IMR-90 (cell line): ENCODE measurements at regions not wholly inside any gene's neighbourhood (a gene's known extent, or its start where the extent isn't known, plus 50 kb on each side); places are given as distances from the start of the nearest gene placed in this dataset.

Experiments used
- ATAC-seq: fragments of 200-7000 bp; cut with Tn5 transposase; 2 replicates; pipeline ENCODE4 v1.9.1; 2020; ENCODE audit warnings: low read depth, mild to moderate bottlenecking, moderate library complexity
- BruUV-seq: library from RNA; stranded (reverse); fragments of 400-500 nt; replicated peaks from 2 replicates; lab custom pipeline; 2021; lab: Mats Ljungman, UMichigan
- CTCF ChIA-PET: fragments of 300-600 bp; formaldehyde crosslinking; extraction: SDS; loops from one replicate; lab custom pipeline; 2021; ENCODE audit warnings: antibody characterized with exemption; lab: Yijun Ruan, JAX
- POLR2A ChIA-PET: fragments of 300-600 bp; sonication (Branson Sonifier 250); formaldehyde crosslinking; loops from one replicate; lab custom pipeline; 2022; ENCODE audit warnings: antibody characterized with exemption; ENCODE audit not compliant: unreplicated experiment; lab: Charles Lee
- DNase-seq: peaks from one replicate; pipeline ENCODE4 v3.0.0; 2013
- H2AFZ ChIP-seq: replicated peaks from 2 replicates; pipeline ENCODE3; 2013; ENCODE audit warnings: low read length, mild to moderate bottlenecking; ENCODE audit not compliant: poor library complexity
- H2AK5ac ChIP-seq: 2 replicates; pipeline ENCODE4 v1.6.1; 2013; ENCODE audit warnings: low read depth, low read length, inconsistent platforms
- H2AK9ac ChIP-seq: replicated peaks from 2 replicates; pipeline ENCODE3; 2013; ENCODE audit warnings: mild to moderate bottlenecking, low read depth, low read length, moderate library complexity; ENCODE audit not compliant: poor library complexity
- H2BK120ac ChIP-seq: 2 replicates; pipeline ENCODE4 v1.6.1; 2013; ENCODE audit warnings: low read depth, low read length, inconsistent platforms
- H2BK15ac ChIP-seq: 3 replicates; pipeline ENCODE4 v1.6.1; 2013; ENCODE audit warnings: low read depth, low read length, inconsistent platforms
- H2BK20ac ChIP-seq: 2 replicates; pipeline ENCODE4 v1.6.1; 2013; ENCODE audit warnings: low read depth, mild to moderate bottlenecking, inconsistent platforms, low read length, moderate library complexity
- H2BK5ac ChIP-seq: 2 replicates; pipeline ENCODE4 v1.6.1; 2013; ENCODE audit warnings: mild to moderate bottlenecking, low read depth, low read length, inconsistent platforms; ENCODE audit not compliant: poor library complexity, severe bottlenecking
- H3K14ac ChIP-seq: replicated peaks from 2 replicates; pipeline ENCODE4 v1.6.1; 2013; ENCODE audit warnings: low read depth, low read length, inconsistent platforms
- H3K18ac ChIP-seq: 2 replicates; pipeline ENCODE4 v1.6.1; 2013; ENCODE audit warnings: low read depth, low read length, control low read depth
- H3K23ac ChIP-seq: 2 replicates; pipeline ENCODE4 v1.6.1; 2013; ENCODE audit warnings: low read depth, low read length, inconsistent platforms
- H3K27ac ChIP-seq: 2 replicates; pipeline ENCODE4 v1.5.1; 2013; ENCODE audit warnings: mild to moderate bottlenecking, control low read depth, low read length; ENCODE audit not compliant: insufficient read depth
- H3K27me3 ChIP-seq: 2 replicates; pipeline ENCODE4 v1.6.1; 2013; ENCODE audit warnings: low read length; ENCODE audit not compliant: control insufficient read depth, insufficient read depth
- H3K36me3 ChIP-seq: 2 replicates; pipeline ENCODE4 v1.6.1; 2013; ENCODE audit warnings: low read length, mixed read lengths; ENCODE audit not compliant: control insufficient read depth, insufficient read depth
- H3K4ac ChIP-seq: 2 replicates; pipeline ENCODE4 v1.6.1; 2013; ENCODE audit warnings: low read depth, low read length, inconsistent platforms
- H3K4me1 ChIP-seq: 2 replicates; pipeline ENCODE4 v1.6.1; 2013; ENCODE audit warnings: low read length, mixed read lengths; ENCODE audit not compliant: control insufficient read depth, insufficient read depth
- H3K4me2 ChIP-seq: 2 replicates; pipeline ENCODE4 v1.6.1; 2013; ENCODE audit warnings: low read depth, mild to moderate bottlenecking, control low read depth, low read length, moderate library complexity
- H3K4me3 ChIP-seq: 2 replicates; pipeline ENCODE4 v1.5.1; 2013; ENCODE audit warnings: low read depth, mild to moderate bottlenecking, control low read depth, low read length, moderate library complexity; ENCODE audit not compliant: insufficient read depth
- H3K56ac ChIP-seq: 2 replicates; pipeline ENCODE4 v1.6.1; 2013; ENCODE audit warnings: low read length, inconsistent platforms; ENCODE audit not compliant: insufficient read depth; ENCODE audit errors: extremely low read depth
- H3K79me1 ChIP-seq, 2 experiments: 2 replicates each; pipeline ENCODE4 v1.6.1; 2013; ENCODE audit warnings: low read length in 2 of 2, inconsistent platforms in 1 of 2, low read depth in 1 of 2
- H3K9ac ChIP-seq: 2 replicates; pipeline ENCODE4 v1.6.1; 2013; ENCODE audit warnings: low read depth, low read length, control low read depth
- H3K9me1 ChIP-seq: 2 replicates; pipeline ENCODE4 v1.6.1; 2013; ENCODE audit warnings: low read length, inconsistent platforms; ENCODE audit not compliant: insufficient read depth
- H3K9me3 ChIP-seq: 2 replicates; pipeline ENCODE4 v1.6.1; 2013; ENCODE audit warnings: low read length; ENCODE audit not compliant: control insufficient read depth, insufficient read depth
- H4K20me1 ChIP-seq: 2 replicates; pipeline ENCODE4 v1.6.1; 2013; ENCODE audit warnings: low read length, inconsistent platforms; ENCODE audit not compliant: insufficient read depth
- H4K5ac ChIP-seq: 2 replicates; pipeline ENCODE4 v1.6.1; 2013; ENCODE audit warnings: mild to moderate bottlenecking, low read depth, low read length, control low read depth
- H4K8ac ChIP-seq, 2 experiments: 2 replicates each; pipeline ENCODE4 v1.6.1; 2013; ENCODE audit warnings: low read depth in 2 of 2, low read length in 2 of 2, control low read depth in 1 of 2, inconsistent platforms in 1 of 2
- H4K91ac ChIP-seq: 2 replicates; pipeline ENCODE4 v1.6.1; 2013; ENCODE audit warnings: low read depth, low read length, inconsistent platforms; ENCODE audit not compliant: insufficient read depth
- BHLHE40 ChIP-seq: fragments of 150-350 bp; IDR thresholded peaks from 2 replicates; pipeline ENCODE4 v1.6.1; 2016; ENCODE audit warnings: mild to moderate bottlenecking, low read depth, low read length
- CEBPB ChIP-seq: IDR thresholded peaks from 2 replicates; pipeline ENCODE4 v1.6.1; 2012; ENCODE audit warnings: low read depth, low read length, improper control_type of control experiment
- CHD1 ChIP-seq: IDR thresholded peaks from 2 replicates; pipeline ENCODE4 v1.6.1; 2012; ENCODE audit warnings: low read depth, low read length, improper control_type of control experiment
- ELK1 ChIP-seq: fragments of 150-350 bp; IDR thresholded peaks from 2 replicates; pipeline ENCODE4 v1.6.1; 2016; ENCODE audit warnings: low read depth, mild to moderate bottlenecking, low read length, moderate library complexity, borderline replicate concordance
- FOS ChIP-seq: fragments of 150-350 bp; IDR thresholded peaks from 2 replicates; pipeline ENCODE4 v1.6.1; 2016; ENCODE audit warnings: low read depth, low read length
- MAFK ChIP-seq: IDR thresholded peaks from 2 replicates; pipeline ENCODE4 v1.6.1; 2012; ENCODE audit warnings: low read depth, low read length, improper control_type of control experiment
- MAZ ChIP-seq: IDR thresholded peaks from 2 replicates; pipeline ENCODE4 v1.6.1; 2012; ENCODE audit warnings: low read depth, mild to moderate bottlenecking, low read length, improper control_type of control experiment, moderate library complexity, borderline replicate concordance
- MXI1 ChIP-seq: IDR thresholded peaks from 2 replicates; pipeline ENCODE4 v1.6.1; 2012; ENCODE audit warnings: low read depth, mild to moderate bottlenecking, low read length, moderate library complexity, borderline replicate concordance
- NFE2L2 ChIP-seq: fragments of 150-350 bp; IDR thresholded peaks from 2 replicates; pipeline ENCODE4 v1.6.1; 2016; ENCODE audit warnings: low read depth, mild to moderate bottlenecking, low read length
- POLR2A ChIP-seq: IDR thresholded peaks from 2 replicates; pipeline ENCODE4 v1.6.1; 2012; ENCODE audit warnings: mild to moderate bottlenecking, low read depth, low read length
- RAD21 ChIP-seq: IDR thresholded peaks from 2 replicates; pipeline ENCODE4 v1.6.1; 2012; ENCODE audit warnings: low read length, improper control_type of control experiment
- RCOR1 ChIP-seq: IDR thresholded peaks from 2 replicates; pipeline ENCODE4 v1.6.1; 2012; ENCODE audit warnings: mild to moderate bottlenecking, low read length, improper control_type of control experiment; ENCODE audit not compliant: insufficient replicate concordance
- RFX5 ChIP-seq: IDR thresholded peaks from 2 replicates; pipeline ENCODE4 v1.8.0; 2012; ENCODE audit warnings: low read depth, mild to moderate bottlenecking, low read length, moderate library complexity
- SMC3 ChIP-seq: fragments of 150-350 bp; IDR thresholded peaks from 2 replicates; pipeline ENCODE4 v1.6.1; 2016; ENCODE audit warnings: low read depth, mild to moderate bottlenecking, antibody characterized with exemption, low read length, moderate library complexity
- USF2 ChIP-seq: fragments of 150-350 bp; IDR thresholded peaks from 2 replicates; pipeline ENCODE4 v1.6.1; 2017; ENCODE audit warnings: mild to moderate bottlenecking, antibody characterized with exemption, low read length, low read depth
- WGBS, 2 experiments: methylation state at CpG; one replicate each; pipeline versions ENCODE4 v1.1.5 to v1.1.7; 2013; ENCODE audit warnings: missing lambda C conversion rate in 2 of 2; ENCODE audit not compliant: insufficient read length in 1 of 2; ENCODE audit errors: extremely low coverage in 2 of 2; 5-methylcytosine and 5-hydroxymethylcytosine counted together
- dilution Hi-C: fragments of 300-500 bp; cut with HindIII; formaldehyde crosslinking; loops from one replicate; pipeline ENCODE4 v1.14.3; 2018; ENCODE audit warnings: low sequenced_read_pairs; ENCODE audit not compliant: unreplicated experiment
- in situ Hi-C: fragments of 300-500 bp; cut with MboI; formaldehyde crosslinking; loops from 3 replicates; pipeline ENCODE4 v1.14.3; 2019; ENCODE audit warnings: low sequenced_read_pairs, inconsistent platforms, mixed read lengths
- intact Hi-C: fragments of 100-400 bp; cut with micrococcal nuclease; formaldehyde crosslinking; loops from 2 replicates; pipeline ENCODE4 v1.10.0; 2022
- TF ChIP-seq, protein P1 (sequence below): conservative IDR thresholded peaks from 2 replicates; pipeline ENCODE4 v1.5.1; 2012; ENCODE audit warnings: mild to moderate bottlenecking, low read depth, low read length, improper control_type of control experiment

DNA sequence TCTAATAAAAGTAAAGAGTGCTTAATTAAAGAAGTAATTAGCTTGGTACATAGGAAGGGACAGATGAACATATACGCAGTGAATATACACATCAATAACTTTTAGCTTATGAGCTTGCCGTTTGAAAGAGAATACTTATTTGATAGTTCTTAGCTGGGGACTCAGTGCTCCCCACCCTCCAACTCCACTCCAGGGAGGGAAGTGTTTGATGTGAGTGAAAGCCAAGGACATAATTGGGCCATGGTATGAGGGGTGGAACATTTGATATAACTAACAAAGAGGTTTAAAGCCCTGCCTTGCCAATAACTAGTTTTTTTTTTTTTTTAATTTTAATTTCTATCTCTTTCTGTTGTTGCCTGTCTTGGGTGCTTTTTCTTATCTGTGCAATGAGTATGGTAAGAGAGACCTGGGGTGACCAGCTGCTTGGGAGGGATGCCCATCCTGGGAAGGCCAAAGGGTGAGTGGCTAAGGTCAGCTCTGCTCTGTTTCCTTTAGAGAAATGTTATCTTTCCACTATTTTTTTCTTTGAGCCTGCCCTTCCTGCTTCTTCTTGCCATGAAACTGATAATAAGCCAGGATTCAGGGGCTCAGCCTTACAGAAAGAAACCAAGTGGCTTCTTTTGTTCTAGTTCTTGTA is 132.8 kb upstream of the CPSF6 start:
- no peaks in the 10 kb centered on the region for H3K9me3 ChIP-seq
- ChIA-PET POLR2A (no interaction called here), CTCF (no interaction called here)
- no peak overlapping the region for H3K4me2 ChIP-seq
- H3K14ac ChIP-seq: no peak overlapping the region
- H3K9me1 ChIP-seq: no peaks in the 10 kb centered on the region
- DNase-seq: no peak
- TF ChIP-seq RFX5 (no peak), RCOR1 (no peak), SMC3 (no peak), MXI1 (no peak), CEBPB (no peak), RAD21 (no peak), FOS (no peak), MAZ (no peak), MAFK (no peak), USF2 (no peak), ELK1 (no peak), CHD1 (no peak), NFE2L2 (no peak), POLR2A (no peak), BHLHE40 (no peak)
- TF ChIP-seq, protein P1, sequence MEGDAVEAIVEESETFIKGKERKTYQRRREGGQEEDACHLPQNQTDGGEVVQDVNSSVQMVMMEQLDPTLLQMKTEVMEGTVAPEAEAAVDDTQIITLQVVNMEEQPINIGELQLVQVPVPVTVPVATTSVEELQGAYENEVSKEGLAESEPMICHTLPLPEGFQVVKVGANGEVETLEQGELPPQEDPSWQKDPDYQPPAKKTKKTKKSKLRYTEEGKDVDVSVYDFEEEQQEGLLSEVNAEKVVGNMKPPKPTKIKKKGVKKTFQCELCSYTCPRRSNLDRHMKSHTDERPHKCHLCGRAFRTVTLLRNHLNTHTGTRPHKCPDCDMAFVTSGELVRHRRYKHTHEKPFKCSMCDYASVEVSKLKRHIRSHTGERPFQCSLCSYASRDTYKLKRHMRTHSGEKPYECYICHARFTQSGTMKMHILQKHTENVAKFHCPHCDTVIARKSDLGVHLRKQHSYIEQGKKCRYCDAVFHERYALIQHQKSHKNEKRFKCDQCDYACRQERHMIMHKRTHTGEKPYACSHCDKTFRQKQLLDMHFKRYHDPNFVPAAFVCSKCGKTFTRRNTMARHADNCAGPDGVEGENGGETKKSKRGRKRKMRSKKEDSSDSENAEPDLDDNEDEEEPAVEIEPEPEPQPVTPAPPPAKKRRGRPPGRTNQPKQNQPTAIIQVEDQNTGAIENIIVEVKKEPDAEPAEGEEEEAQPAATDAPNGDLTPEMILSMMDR: no peak
- no peak overlapping the region for H3K56ac ChIP-seq
- no peak overlapping the region for H2AK9ac ChIP-seq
- H3K4me1 ChIP-seq: no peaks in the 10 kb centered on the region
- in situ Hi-C loops: no loop called here
- no peak for ATAC-seq
- H2BK120ac ChIP-seq: no peak overlapping the region
- H3K4ac ChIP-seq: no peak overlapping the region
- no peak overlapping the region for H3K18ac ChIP-seq
- H3K79me1 ChIP-seq: no peaks in the 10 kb centered on the region
- no peak overlapping the region for H3K23ac ChIP-seq
- no peak overlapping the region for H3K27ac ChIP-seq
- H4K91ac ChIP-seq: no peak overlapping the region
- no peaks in the 10 kb centered on the region for H4K20me1 ChIP-seq
- H4K8ac ChIP-seq: no peak overlapping the region
- no TSS peak for BruUV-seq
- H2BK15ac ChIP-seq: no peak overlapping the region
- no peak overlapping the region for H3K9ac ChIP-seq
- no peak overlapping the region for H2AK5ac ChIP-seq
- no peak overlapping the region for H2BK20ac ChIP-seq
- dilution Hi-C loops: no loop called here
- no peak overlapping the region for H2BK5ac ChIP-seq
- H3K27me3 ChIP-seq: peaks cover 4% of the 10 kb centered on the region
- no peak overlapping the region for H3K4me3 ChIP-seq
- intact Hi-C loops: no loop called here
- H4K5ac ChIP-seq: no peak overlapping the region
- no CpG with 5 or more reads among the region's 2 CpGs for WGBS, 2 experiments
- no peak overlapping the region for H2AFZ ChIP-seq
- no peaks in the 10 kb centered on the region for H3K36me3 ChIP-seq
